Endodermal cell (in vitro differentiated cells): ENCODE measurements at regions not wholly inside any gene's neighbourhood (a gene's known extent, or its start where the extent isn't known, plus 50 kb on each side); places are given as distances from the start of the nearest gene placed in this dataset.

Experiments used
- DNase-seq: peaks from one replicate; pipeline ENCODE4 v3.0.0-alpha.2; 2017
- H3K27ac ChIP-seq: 2 replicates; pipeline ENCODE4 v1.5.1; 2013; ENCODE audit warnings: mild to moderate bottlenecking, low read depth, low read length, moderate library complexity
- H3K27me3 ChIP-seq: 2 replicates; pipeline ENCODE4 v1.6.1; 2013; ENCODE audit warnings: mild to moderate bottlenecking, low read length, moderate library complexity; ENCODE audit not compliant: insufficient read depth, control insufficient read depth, poor library complexity, severe bottlenecking
- H3K36me3 ChIP-seq: 2 replicates; pipeline ENCODE4 v1.7.0; 2013; ENCODE audit warnings: mild to moderate bottlenecking, low read length, moderate library complexity; ENCODE audit not compliant: control insufficient read depth, insufficient read depth
- H3K4me1 ChIP-seq: one replicate; pipeline ENCODE4 v1.7.0; 2013; ENCODE audit warnings: low read length; ENCODE audit not compliant: control insufficient read depth, insufficient read depth
- H3K4me3 ChIP-seq: 2 replicates; pipeline ENCODE4 v1.5.1; 2013; ENCODE audit warnings: mild to moderate bottlenecking, low read length, moderate library complexity
- H3K9ac ChIP-seq: 2 replicates; pipeline ENCODE4 v1.6.1; 2013; ENCODE audit warnings: mild to moderate bottlenecking, low read length, moderate library complexity; ENCODE audit not compliant: poor library complexity, severe bottlenecking; ENCODE audit errors: extremely low read depth
- H3K9me3 ChIP-seq: 2 replicates; pipeline ENCODE4 v1.6.1; 2013; ENCODE audit warnings: mild to moderate bottlenecking, low read length, moderate library complexity; ENCODE audit not compliant: control insufficient read depth
- H3K27ac Mint-ChIP-seq: 2 replicates; pipeline ENCODE4 v1.8.0; 2020; ENCODE audit warnings: mixed read lengths
- H3K27me3 Mint-ChIP-seq: 2 replicates; pipeline ENCODE4 v1.8.0; 2021; ENCODE audit warnings: mild to moderate bottlenecking, mixed read lengths; ENCODE audit not compliant: insufficient read depth
- H3K36me3 Mint-ChIP-seq: 2 replicates; pipeline ENCODE4 v1.8.0; 2020; ENCODE audit warnings: low read depth, mixed read lengths
- H3K4me1 Mint-ChIP-seq: 2 replicates; pipeline ENCODE4 v1.8.0; 2020; ENCODE audit warnings: mixed read lengths
- H3K4me3 Mint-ChIP-seq: 2 replicates; pipeline ENCODE4 v1.8.0; 2020; ENCODE audit warnings: mild to moderate bottlenecking, moderate library complexity, mixed read lengths
- H3K9me3 Mint-ChIP-seq: 2 replicates; pipeline ENCODE4 v1.8.0; 2020; ENCODE audit warnings: mild to moderate bottlenecking, mixed read lengths
- CTCF ChIP-seq: fragments of 200-600 bp; sonication (generic); conservative IDR thresholded peaks from 2 replicates; pipeline ENCODE4 v1.5.0; 2021; ENCODE audit warnings: antibody characterized with exemption, mild to moderate bottlenecking
- WGBS, 2 experiments: methylation state at CpG; one replicate each; pipeline versions ENCODE4 v1.1.5 to v1.1.7; 2013; ENCODE audit warnings: missing lambda C conversion rate in 2 of 2, mixed read lengths in 1 of 2; ENCODE audit not compliant: insufficient coverage in 1 of 2, insufficient read length in 1 of 2; 5-methylcytosine and 5-hydroxymethylcytosine counted together

GRCh38 chr2:217471319-217471718 is 531.5 kb downstream of the TNS1 start:
- TF ChIP-seq CTCF: no peak
- Histone ChIP-seq H3K4me1 (peaks cover 6% of the 10 kb centered on the region), H3K9me3 (no peaks in the 10 kb centered on the region), H3K4me3 (no peak overlapping the region), H3K36me3 (no peaks in the 10 kb centered on the region), H3K9ac (no peak overlapping the region), H3K27ac (no peak overlapping the region), H3K27me3 (no peaks in the 10 kb centered on the region)
- H3K27ac Mint-ChIP-seq: no peak overlapping the region
- H3K4me1 Mint-ChIP-seq: no peaks in the 10 kb centered on the region
- no peaks in the 10 kb centered on the region for H3K9me3 Mint-ChIP-seq
- H3K4me3 Mint-ChIP-seq: no peak overlapping the region
- no peaks in the 10 kb centered on the region for H3K36me3 Mint-ChIP-seq
- H3K27me3 Mint-ChIP-seq: no peaks in the 10 kb centered on the region
- no peak for DNase-seq
- WGBS, 2 experiments: 100% methylated on average over 1 of the region's 1 CpG

GRCh38 chr2:217469203-217469810 is 533.5 kb downstream of the TNS1 start:
- Histone ChIP-seq H3K9ac (no peak overlapping the region), H3K9me3 (no peaks in the 10 kb centered on the region), H3K4me1 (peaks cover 6% of the 10 kb centered on the region), H3K27ac (no peak overlapping the region), H3K4me3 (no peak overlapping the region), H3K27me3 (no peaks in the 10 kb centered on the region), H3K36me3 (no peaks in the 10 kb centered on the region)
- Mint-ChIP-seq H3K36me3 (no peaks in the 10 kb centered on the region), H3K27ac (no peak overlapping the region), H3K9me3 (no peaks in the 10 kb centered on the region), H3K27me3 (no peaks in the 10 kb centered on the region), H3K4me1 (peaks cover 7% of the 10 kb centered on the region), H3K4me3 (no peak overlapping the region)
- DNase-seq: no peak
- 86 to 92% methylated on average over 1 to 2 of the region's 2 CpGs for WGBS, 2 experiments
- TF ChIP-seq CTCF: no peak

GRCh38 chr2:217468042-217468830 is 534.6 kb downstream of the TNS1 start:
- no peaks in the 10 kb centered on the region for H3K36me3 ChIP-seq
- peak; percentile 63 for TF ChIP-seq CTCF
- Mint-ChIP-seq H3K36me3 (no peaks in the 10 kb centered on the region), H3K27ac (no peak overlapping the region), H3K27me3 (no peaks in the 10 kb centered on the region), H3K4me1 (peaks cover 9% of the 10 kb centered on the region), H3K4me3 (no peak overlapping the region), H3K9me3 (no peaks in the 10 kb centered on the region)
- DNase-seq: no peak
- no peaks in the 10 kb centered on the region for H3K27me3 ChIP-seq
- no peaks in the 10 kb centered on the region for H3K9me3 ChIP-seq
- WGBS, 2 experiments: 92 to 100% methylated on average over 1 to 2 of the region's 2 CpGs
- H3K9ac ChIP-seq: no peak overlapping the region
- H3K4me3 ChIP-seq: no peak overlapping the region
- no peak overlapping the region for H3K27ac ChIP-seq
- H3K4me1 ChIP-seq: peaks cover 6% of the 10 kb centered on the region
